ENCODE measurements at regions not wholly inside any gene's neighbourhood (a gene's known extent, or its start where the extent isn't known, plus 50 kb on each side); places are given as distances from the start of the nearest gene placed in this dataset.

GRCh38 chr21:35354078-35354477, 305.0 kb upstream of the RUNX1 start:
- no peak for DNase-seq

- no peak for DNase-seq
Observed at GRCh38 chr21:35352793-35353192, 303.7 kb upstream of the RUNX1 start.

GRCh38 chr21:35352066-35352770, 303.1 kb upstream of the RUNX1 start:
- DNase-seq = no peak

- DNase-seq = no peak
Observed at GRCh38 chr21:35351434-35351833, 302.3 kb upstream of the RUNX1 start.

GRCh38 chr21:35350965-35351364, 301.9 kb upstream of the RUNX1 start:
- DNase-seq = no peak

GRCh38 chr21:35349376-35350080, 300.4 kb upstream of the RUNX1 start:
- DNase-seq = no peak

GRCh38 chr21:35348686-35349085, 299.6 kb upstream of the RUNX1 start:
- DNase-seq = no peak

- DNase-seq = no peak
Observed at GRCh38 chr21:35346697-35347096, 297.6 kb upstream of the RUNX1 start.

- no peak for DNase-seq
Observed at GRCh38 chr21:35345954-35346353, 296.9 kb upstream of the RUNX1 start.

- no peak for DNase-seq
Observed at GRCh38 chr21:35344582-35344981, 295.5 kb upstream of the RUNX1 start.

GRCh38 chr21:35343046-35343819, 294.1 kb upstream of the RUNX1 start:
- DNase-seq = no peak

GRCh38 chr21:35342440-35342839, 293.3 kb upstream of the RUNX1 start:
- peak; percentile 5 to 20 for DNase-seq

GRCh38 chr21:35340273-35340672, 291.2 kb upstream of the RUNX1 start:
- DNase-seq = no peak

GRCh38 chr21:35338881-35339632, 290.0 kb upstream of the RUNX1 start:
- DNase-seq = no peak

- no peak for DNase-seq
Observed at GRCh38 chr21:35338281-35338680, 289.2 kb upstream of the RUNX1 start.

GRCh38 chr21:35337573-35337972, 288.5 kb upstream of the RUNX1 start:
- no peak for DNase-seq

- DNase-seq = no peak
Observed at GRCh38 chr21:35336534-35336933, 287.4 kb upstream of the RUNX1 start.

- no peak for DNase-seq
Observed at GRCh38 chr21:35335951-35336446, 286.9 kb upstream of the RUNX1 start.

GRCh38 chr21:35333831-35334618, 284.9 kb upstream of the RUNX1 start:
- peak; percentile 32 to 37 for DNase-seq

- no peak for DNase-seq
Observed at GRCh38 chr21:35332841-35333426, 283.8 kb upstream of the RUNX1 start.

GRCh38 chr21:35329940-35330660, 281.0 kb upstream of the RUNX1 start:
- DNase-seq = no peak

Measured in Kasumi-1 (cell line).